LNCAP (cell line): ENCODE measurements at regions not wholly inside any gene's neighbourhood (a gene's known extent, or its start where the extent isn't known, plus 50 kb on each side); places are given as distances from the start of the nearest gene placed in this dataset.

Experiments used
- CTCF ChIP-seq: fragments of 450-650 bp; IDR thresholded peaks from 2 replicates; pipeline ENCODE4 v1.5.1; 2017; ENCODE audit warnings: mild to moderate bottlenecking

- TF ChIP-seq CTCF, result no peak
These were observed 595.3 kb downstream of the PTPRU start for GRCh38 chr1:29831500-29832117.

GRCh38 chr1:29830916-29831315 lies 594.6 kb downstream of the PTPRU start:
- TF ChIP-seq CTCF, result no peak

DNA sequence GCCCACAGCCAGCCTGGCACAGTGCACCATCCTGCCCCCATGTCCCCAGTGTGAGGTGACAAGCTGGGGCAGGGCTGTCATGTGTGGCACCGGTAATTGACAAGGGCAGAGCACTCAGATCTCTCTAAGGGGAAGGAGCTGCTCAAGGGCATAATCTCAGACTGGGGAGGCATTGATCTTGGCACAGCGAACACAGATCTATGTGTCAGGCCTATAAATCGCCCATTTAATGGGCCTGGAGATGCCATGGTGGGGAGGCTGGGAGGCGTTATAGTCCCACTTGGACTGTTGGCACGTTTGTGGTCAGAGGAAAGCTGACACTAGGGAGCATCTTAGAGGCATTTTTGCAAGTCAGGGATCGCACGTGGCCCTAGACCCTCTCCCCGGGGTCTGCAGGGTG lies 594.1 kb downstream of the PTPRU start:
- no peak for TF ChIP-seq CTCF

GRCh38 chr1:29829448-29830344 lies 593.4 kb downstream of the PTPRU start:
- TF ChIP-seq CTCF, result no peak

DNA sequence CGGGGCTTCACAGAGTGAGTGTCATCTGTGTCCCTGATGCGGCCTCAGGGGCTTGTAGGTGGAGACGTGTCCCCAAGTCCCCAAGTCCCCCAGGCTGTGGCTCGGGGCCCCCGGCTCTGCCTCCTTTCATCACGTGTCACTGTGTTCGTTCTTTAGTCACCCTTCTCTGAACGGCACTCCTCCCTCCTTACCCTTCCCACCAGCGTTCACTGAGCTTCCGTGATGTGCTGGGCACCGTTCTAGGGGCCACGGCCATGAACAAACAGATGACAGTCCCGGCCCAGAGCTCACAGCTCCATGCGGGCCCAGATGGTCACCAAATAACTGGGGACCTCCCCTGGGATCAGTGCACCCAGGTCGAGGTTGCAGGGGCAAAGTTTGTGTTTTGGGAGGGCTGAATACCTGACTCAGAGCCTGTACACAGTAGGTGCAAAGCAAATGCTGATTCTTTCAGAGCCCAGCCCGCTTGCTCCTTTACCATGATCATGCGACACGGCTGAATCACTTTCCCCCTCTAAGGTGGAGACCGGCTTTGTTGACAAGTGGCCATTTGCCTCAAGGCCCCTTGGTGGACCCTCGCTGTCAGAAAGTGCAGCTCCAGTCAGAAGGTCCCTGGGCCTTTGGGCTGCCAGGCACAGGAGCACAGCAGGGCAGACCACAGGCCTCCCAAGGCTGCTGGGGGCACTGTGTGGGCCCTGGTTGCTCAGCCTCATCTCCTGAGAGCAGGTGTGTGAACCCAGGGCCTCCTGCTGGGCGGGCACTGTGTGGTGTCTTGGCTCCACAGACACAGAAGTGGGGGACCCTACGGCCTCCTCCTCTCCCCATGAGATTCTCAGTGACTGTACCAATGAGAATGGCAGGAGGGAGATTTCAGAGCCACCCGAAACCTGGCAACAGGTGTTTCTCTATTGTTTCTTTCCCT lies 592.5 kb downstream of the PTPRU start:
- TF ChIP-seq CTCF, result no peak

DNA sequence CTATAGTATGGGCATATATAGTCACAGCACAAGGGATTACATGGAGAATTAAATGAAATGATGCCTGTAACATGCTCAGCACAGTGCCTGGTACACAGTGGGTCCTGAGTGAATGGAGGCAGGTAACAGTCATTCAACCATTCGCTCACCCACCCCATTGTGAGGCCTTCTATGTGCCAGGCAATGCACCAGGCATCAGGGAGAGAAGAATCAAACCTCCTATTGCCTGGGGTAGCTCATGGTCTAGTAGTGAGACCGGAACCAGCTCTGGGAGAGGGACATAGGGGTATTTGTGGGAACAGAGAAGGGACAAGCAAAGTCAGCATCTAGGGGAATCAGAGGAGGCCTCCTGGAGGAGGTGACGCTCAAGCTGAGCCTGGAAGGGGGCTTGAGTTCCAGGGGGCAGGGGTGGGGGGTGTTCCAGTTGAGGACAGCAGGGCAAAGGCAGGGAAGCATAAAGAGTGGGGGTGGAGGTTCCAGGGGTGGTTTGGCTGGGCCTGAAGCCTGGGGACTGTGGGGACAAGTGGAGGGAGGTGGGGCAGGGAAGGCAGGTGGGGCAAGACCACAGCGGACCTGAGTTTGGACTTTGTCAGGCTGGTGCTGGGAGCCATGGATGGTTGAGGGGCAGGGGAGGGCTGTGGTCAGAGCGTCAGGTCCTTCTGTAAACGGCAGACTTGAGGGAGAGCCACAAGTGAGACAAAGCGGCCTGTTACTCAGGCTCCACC lies 591.6 kb downstream of the PTPRU start:
- TF ChIP-seq CTCF, result no peak
